ENCODE measurements at regions not wholly inside any gene's neighbourhood (a gene's known extent, or its start where the extent isn't known, plus 50 kb on each side); places are given as distances from the start of the nearest gene placed in this dataset.
"Not testable (repeated sequence)": the region's sequence is repeated elsewhere in the genome, so short reads cannot be mapped to it uniquely, and the experiment has no call there.

DNA sequence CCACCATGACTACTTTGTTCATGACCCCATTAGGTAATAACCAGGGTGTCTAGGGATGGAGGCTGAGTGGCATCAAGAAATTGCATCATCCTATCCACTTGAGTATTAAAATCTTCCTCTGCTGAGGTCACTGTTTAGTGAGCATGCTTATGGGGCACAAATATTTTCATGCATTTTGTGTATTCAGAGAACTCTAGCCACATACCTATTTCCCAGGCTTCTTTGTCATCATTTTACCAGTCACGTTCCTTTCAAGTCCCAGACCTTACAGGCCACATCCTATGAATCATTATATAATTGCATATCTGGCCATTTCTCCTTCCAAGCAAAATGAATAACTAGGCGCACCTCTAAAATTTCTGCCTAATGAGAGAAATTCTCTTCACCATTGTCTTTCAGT lies 1882.9 kb upstream of the AGA start:
- in situ Hi-C loops (cut with HindIII; ENCODE audit: low sequenced_read_pairs): no loop called here
- peak; percentile 36 for DNase-seq (ENCODE audit: low read depth, low spot score)
- TF ChIP-seq CTCF (IDR thresholded peaks at IDR 0.05; ENCODE audit: low read depth, low read length): no peak
- H3K4me3 ChIP-seq (ENCODE audit: low read depth, low read length): no peak overlapping the region

- no peak for DNase-seq (ENCODE audit: low read depth, low spot score)
- in situ Hi-C loops (cut with HindIII; ENCODE audit: low sequenced_read_pairs): no loop called here
- no peak for TF ChIP-seq CTCF (IDR thresholded peaks at IDR 0.05; ENCODE audit: low read depth, low read length)
- no peak overlapping the region for H3K4me3 ChIP-seq (ENCODE audit: low read depth, low read length)
Measured at GRCh38 chr4:179328627-179329026, 1886.4 kb upstream of the AGA start.

DNA sequence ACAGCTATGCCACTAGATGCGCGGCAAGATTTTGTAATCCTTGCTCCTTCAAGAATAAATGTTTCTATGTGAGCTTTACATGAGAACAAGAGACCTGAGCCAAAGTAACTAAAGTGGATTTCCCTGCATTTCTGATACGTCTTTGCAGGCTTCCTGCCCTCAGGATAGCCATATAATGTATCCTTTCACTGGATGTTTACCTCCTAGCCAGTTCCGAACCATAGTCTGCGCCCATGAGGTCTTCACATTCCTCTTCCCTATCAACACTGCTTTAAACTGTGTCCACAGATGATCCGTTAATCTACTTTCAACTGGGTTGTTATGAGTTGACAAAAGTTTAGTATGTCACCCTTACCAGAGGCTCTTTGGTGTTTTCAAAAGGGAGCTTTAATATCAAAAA lies 1889.1 kb upstream of the AGA start:
- in situ Hi-C loops (cut with HindIII; ENCODE audit: low sequenced_read_pairs): no loop called here
- TF ChIP-seq CTCF (IDR thresholded peaks at IDR 0.05; ENCODE audit: low read depth, low read length): no peak
- H3K4me3 ChIP-seq (ENCODE audit: low read depth, low read length): no peak overlapping the region
- DNase-seq (ENCODE audit: low read depth, low spot score): no peak

DNA sequence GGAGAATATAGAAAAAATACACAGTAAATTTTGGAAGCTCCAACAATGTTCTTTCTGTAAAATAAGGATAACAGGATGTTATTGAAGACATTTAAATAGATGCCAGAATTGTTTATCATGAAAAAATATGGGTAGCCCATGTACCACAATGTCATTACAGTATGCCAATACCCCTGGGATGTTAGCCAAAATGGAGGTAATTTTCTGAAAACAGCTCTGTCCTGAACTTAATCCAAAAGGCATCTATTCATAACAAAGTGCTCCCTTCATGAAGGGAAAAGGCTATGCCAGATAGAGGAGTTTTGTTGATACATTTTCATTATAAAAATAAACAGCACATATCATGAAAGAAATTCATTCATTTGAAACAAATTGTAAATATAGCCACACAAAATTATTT lies 1902.6 kb upstream of the AGA start:
- no peak for DNase-seq (ENCODE audit: low read depth, low spot score)
- in situ Hi-C loops (cut with HindIII; ENCODE audit: low sequenced_read_pairs): no loop called here
- H3K4me3 ChIP-seq (ENCODE audit: low read depth, low read length): no peak overlapping the region

DNA sequence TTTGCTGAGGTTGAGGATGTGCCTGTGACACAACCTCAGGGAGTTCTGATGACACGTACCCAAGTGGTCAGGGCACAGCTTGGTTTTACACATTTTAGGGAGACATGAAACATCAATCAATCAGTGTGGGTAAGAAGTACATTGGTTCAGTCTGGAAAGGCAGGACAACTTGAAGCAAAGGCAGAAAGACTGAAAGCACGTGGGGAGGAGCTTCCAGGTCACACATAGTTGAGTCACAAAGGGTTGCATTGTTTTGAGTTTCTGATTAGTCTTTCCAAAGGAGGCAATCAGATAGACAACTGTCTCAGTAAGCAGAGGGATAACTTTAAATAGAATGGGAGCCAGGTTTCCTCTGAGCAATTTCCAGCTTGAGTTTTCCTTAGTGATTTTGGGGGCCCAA lies 1910.0 kb upstream of the AGA start:
- no peak for TF ChIP-seq CTCF (IDR thresholded peaks at IDR 0.05; ENCODE audit: low read depth, low read length)
- in situ Hi-C loops (cut with HindIII; ENCODE audit: low sequenced_read_pairs): no loop called here
- no peak for DNase-seq (ENCODE audit: low read depth, low spot score)
- no peak overlapping the region for H3K4me3 ChIP-seq (ENCODE audit: low read depth, low read length)

More for the DNA sequence above, 1902.6 kb upstream of the AGA start:
- TF ChIP-seq CTCF (IDR thresholded peaks at IDR 0.05; ENCODE audit: low read depth, low read length): no peak

DNA sequence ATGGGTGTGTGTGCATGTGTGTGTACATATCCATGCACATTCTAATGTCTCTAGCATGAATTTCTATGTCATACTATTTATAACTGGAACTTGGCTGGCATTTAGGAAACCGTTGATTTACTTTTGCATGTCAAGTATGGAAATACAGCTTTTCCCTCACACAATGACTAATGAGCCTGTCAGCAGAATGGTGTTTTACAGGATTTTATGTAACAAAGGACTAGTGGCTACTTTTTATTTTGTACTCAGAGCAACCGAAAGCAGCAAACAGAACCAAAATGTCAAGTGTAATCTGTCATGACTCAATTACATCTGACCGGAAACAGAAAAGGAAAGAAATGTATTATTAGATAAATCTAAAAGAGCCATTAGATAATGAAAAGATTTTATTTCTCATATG lies 1911.5 kb upstream of the AGA start:
- no peak for DNase-seq (ENCODE audit: low read depth, low spot score)
- in situ Hi-C loops (cut with HindIII; ENCODE audit: low sequenced_read_pairs): no loop called here
- no peak overlapping the region for H3K4me3 ChIP-seq (ENCODE audit: low read depth, low read length)
- TF ChIP-seq CTCF (IDR thresholded peaks at IDR 0.05; ENCODE audit: low read depth, low read length): no peak

DNA sequence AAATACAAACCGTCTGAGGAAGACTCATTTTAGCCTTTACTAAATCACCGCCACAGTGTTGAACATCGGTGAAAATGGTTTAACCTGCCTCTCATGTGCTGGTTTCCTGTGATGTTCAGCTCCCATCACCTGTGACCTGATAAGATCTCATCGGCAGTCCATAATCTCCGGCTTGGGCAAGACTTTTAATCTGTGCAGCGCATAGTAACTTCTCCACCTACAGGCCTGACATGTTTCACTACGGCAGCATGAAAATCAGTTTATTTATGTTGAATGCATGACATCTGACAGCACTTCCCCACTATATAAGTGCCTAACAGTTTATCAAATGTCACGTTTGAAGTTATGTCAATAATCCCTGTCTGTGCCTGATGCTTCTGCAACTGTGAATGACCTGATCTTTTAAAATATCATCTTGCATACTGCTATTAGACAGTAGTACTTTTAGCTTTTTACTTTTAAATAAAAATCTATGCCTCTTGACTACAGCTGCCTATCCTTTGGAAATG lies 1919.8 kb upstream of the AGA start:
- no peak for DNase-seq (ENCODE audit: low read depth, low spot score)
- no peak for TF ChIP-seq CTCF (IDR thresholded peaks at IDR 0.05; ENCODE audit: low read depth, low read length)
- H3K4me3 ChIP-seq (ENCODE audit: low read depth, low read length): no peak overlapping the region
- in situ Hi-C loops (cut with HindIII; ENCODE audit: low sequenced_read_pairs): no loop called here

DNA sequence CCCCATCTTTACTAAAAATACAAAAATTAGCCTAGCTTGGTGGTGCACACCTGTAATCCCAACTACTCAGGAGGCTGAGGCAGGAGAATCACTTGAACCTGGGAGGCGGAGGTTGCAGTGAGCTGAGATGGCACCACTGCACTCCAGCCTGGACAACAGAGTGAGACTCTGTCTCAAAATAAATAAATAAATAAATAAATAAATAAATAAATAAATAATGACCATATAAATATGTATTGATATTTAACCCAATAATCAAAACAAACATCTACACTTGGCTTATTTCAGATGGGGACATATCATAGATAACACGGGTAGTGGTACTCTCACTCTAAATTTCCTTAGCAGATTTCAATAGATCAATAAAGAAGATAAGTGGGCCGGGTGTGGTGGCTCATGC lies 1923.7 kb upstream of the AGA start:
- DNase-seq (ENCODE audit: low read depth, low spot score); in situ Hi-C loops (cut with HindIII; ENCODE audit: low sequenced_read_pairs); H3K4me3 ChIP-seq (ENCODE audit: low read depth, low read length): not testable (repeated sequence)

All from astrocyte of the spinal cord (primary cell).